Upper lobe of right lung (tissue), 1 donor: ENCODE measurements at regions not wholly inside any gene's neighbourhood (a gene's known extent, or its start where the extent isn't known, plus 50 kb on each side); places are given as distances from the start of the nearest gene placed in this dataset.

ENCODE experiments used
- ATAC-seq: fragments of 200-7000 bp; cut with Tn5 transposase; one replicate; pipeline ENCODE4 v1.9.1; 2020; ENCODE audit warnings: mild to moderate bottlenecking, moderate library complexity
- DNase-seq: peaks from one replicate; pipeline ENCODE4 v3.0.0-alpha.2; 2020
- H3K27ac ChIP-seq: fragments of 200-600 bp; one replicate; pipeline ENCODE4 v1.8.0; 2022
- H3K27me3 ChIP-seq: fragments of 200-600 bp; one replicate; pipeline ENCODE4 v1.8.0; 2022; ENCODE audit warnings: mild to moderate bottlenecking
- H3K36me3 ChIP-seq: fragments of 200-600 bp; one replicate; pipeline ENCODE4 v1.8.0; 2022
- H3K4me1 ChIP-seq: fragments of 200-600 bp; one replicate; pipeline ENCODE4 v1.8.0; 2022
- H3K4me3 ChIP-seq: fragments of 200-600 bp; one replicate; pipeline ENCODE4 v1.8.0; 2022; ENCODE audit warnings: mild to moderate bottlenecking
- H3K9me3 ChIP-seq: fragments of 200-600 bp; one replicate; pipeline ENCODE4 v1.8.0; 2022
- intact Hi-C: fragments of 100-400 bp; cut with DNase I; formaldehyde crosslinking; loops from one replicate; pipeline ENCODE4 v1.11.0; 2022
- TF ChIP-seq, protein P1 (sequence below): fragments of 200-600 bp; IDR thresholded peaks from one replicate; pipeline ENCODE4 v1.8.0; 2022; ENCODE audit warnings: antibody characterized with exemption
- donor health status: DM: no; HTN: yes; CAD: no; lungs with severe emphysema.

DNA sequence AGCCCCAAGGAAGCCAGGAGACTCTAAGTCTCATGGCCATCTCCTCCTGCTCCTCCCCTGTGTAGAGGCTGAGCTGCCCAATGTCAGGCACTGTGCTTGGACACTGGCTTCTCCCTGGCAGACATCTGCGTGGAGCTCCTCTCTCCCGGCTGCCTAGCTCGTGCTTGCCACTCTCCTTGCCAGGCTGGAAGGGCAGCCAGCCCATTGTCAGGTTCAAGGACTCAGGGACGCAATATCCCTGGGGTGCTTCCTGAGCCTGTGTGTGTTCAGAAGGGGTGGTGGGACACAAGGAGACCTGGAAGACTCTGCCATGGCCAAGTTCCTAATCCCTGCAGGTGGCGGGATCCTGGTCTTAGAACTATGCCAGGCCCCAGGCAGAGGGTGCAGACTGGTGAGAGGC, 65.4 kb upstream of the PARP1 start:
- Histone ChIP-seq H3K36me3 (no peaks in the 10 kb centered on the region), H3K9me3 (no peaks in the 10 kb centered on the region), H3K27ac (no peak overlapping the region), H3K27me3 (no peaks in the 10 kb centered on the region), H3K4me1 (no peaks in the 10 kb centered on the region), H3K4me3 (no peak overlapping the region)
- DNase-seq (no peak), ATAC-seq (no peak)
- TF ChIP-seq, protein P1, sequence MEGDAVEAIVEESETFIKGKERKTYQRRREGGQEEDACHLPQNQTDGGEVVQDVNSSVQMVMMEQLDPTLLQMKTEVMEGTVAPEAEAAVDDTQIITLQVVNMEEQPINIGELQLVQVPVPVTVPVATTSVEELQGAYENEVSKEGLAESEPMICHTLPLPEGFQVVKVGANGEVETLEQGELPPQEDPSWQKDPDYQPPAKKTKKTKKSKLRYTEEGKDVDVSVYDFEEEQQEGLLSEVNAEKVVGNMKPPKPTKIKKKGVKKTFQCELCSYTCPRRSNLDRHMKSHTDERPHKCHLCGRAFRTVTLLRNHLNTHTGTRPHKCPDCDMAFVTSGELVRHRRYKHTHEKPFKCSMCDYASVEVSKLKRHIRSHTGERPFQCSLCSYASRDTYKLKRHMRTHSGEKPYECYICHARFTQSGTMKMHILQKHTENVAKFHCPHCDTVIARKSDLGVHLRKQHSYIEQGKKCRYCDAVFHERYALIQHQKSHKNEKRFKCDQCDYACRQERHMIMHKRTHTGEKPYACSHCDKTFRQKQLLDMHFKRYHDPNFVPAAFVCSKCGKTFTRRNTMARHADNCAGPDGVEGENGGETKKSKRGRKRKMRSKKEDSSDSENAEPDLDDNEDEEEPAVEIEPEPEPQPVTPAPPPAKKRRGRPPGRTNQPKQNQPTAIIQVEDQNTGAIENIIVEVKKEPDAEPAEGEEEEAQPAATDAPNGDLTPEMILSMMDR, result no peak
- intact Hi-C loops, result no loop called here

DNA sequence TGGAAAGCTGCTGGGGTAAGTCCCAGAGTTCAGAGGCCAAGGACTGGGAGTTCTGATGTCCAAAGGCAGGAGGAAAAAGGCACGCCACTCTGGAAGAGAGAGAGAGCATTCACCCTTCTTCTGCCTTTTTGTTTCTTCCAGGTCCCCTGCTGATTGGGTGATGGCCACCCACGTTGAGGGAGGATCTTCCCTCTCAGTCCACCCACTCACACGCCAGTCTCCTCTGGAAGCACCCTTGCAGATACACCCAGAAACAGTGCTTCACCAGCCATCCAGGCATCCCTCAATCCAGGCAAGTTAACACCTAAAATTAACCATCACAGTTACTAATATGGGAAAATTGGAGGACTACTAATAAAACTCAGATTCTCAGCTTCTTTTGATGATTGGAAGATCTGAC, 66.1 kb upstream of the PARP1 start:
- TF ChIP-seq, protein P1, result no peak
- Histone ChIP-seq H3K27me3 (no peaks in the 10 kb centered on the region), H3K27ac (no peak overlapping the region), H3K36me3 (no peaks in the 10 kb centered on the region), H3K4me1 (no peaks in the 10 kb centered on the region), H3K4me3 (no peak overlapping the region), H3K9me3 (no peaks in the 10 kb centered on the region)
- ATAC-seq, result no peak
- intact Hi-C loops, result no loop called here
- no peak for DNase-seq

DNA sequence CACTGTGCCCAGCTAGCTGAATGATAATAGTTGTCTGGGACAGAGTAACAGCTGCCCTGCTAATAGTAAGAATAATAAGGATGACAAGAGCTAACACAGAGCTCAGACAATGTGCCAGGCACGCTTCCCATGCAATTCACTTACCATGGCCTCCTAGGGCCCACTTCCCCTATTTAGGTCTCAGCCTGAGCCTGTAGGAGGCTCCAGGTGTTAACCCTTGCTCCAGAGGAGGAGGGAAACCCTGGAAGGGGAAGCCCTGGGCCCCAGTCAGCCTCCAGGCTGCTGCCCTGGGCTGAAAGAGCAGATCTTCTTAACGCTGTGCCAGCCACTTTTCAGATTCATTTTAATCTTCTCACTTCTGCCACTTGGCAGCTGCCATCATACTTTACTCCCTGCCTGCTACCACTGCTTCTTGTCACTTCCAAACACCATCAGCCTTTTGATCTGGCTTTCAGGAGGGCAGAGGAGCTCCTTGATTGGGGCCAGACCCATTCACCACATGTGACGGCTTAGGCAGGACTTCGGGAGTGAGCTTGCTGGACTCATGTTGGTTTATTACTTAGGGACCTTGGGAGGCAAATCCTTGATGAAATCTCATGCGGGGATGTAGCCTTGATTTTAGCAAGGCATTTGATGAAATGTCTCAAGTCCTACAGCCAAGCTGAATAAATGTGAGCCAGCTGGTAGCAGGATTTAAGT, 66.7 kb upstream of the PARP1 start:
- intact Hi-C loops, result no loop called here

DNA sequence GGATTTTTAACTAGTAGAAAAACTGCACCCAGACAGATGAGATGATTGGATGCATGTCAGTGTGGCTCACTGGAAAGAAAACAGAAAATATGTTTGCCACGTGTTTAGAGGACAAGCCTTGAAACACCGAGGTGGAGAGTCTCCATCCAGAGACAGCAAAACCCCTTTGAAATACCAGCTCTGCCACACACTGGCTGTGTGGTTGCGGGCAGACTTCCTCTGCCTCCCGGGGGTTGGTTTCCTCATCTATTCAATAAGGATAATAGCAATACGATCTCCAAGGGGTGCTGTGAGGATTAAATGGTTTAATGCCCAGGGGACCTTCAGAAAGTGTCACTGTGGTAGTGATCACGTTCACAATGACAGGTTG, 67.2 kb upstream of the PARP1 start:
- DNase-seq, result no peak
- Histone ChIP-seq H3K4me3 (no peak overlapping the region), H3K9me3 (no peaks in the 10 kb centered on the region), H3K36me3 (no peaks in the 10 kb centered on the region), H3K27ac (no peak overlapping the region), H3K27me3 (no peaks in the 10 kb centered on the region), H3K4me1 (no peaks in the 10 kb centered on the region)
- intact Hi-C loops, result no loop called here
- ATAC-seq, result no peak
- TF ChIP-seq, protein P1, result no peak

More for the DNA sequence above, 66.7 kb upstream of the PARP1 start:
- H3K27ac ChIP-seq, result no peak overlapping the region
- H3K9me3 ChIP-seq, result no peaks in the 10 kb centered on the region
- ATAC-seq (no peak), DNase-seq (no peak)
- no peaks in the 10 kb centered on the region for H3K27me3 ChIP-seq
- TF ChIP-seq, protein P1, result no peak
- H3K4me3 ChIP-seq, result no peak overlapping the region
- no peaks in the 10 kb centered on the region for H3K4me1 ChIP-seq
- H3K36me3 ChIP-seq, result no peaks in the 10 kb centered on the region

DNA sequence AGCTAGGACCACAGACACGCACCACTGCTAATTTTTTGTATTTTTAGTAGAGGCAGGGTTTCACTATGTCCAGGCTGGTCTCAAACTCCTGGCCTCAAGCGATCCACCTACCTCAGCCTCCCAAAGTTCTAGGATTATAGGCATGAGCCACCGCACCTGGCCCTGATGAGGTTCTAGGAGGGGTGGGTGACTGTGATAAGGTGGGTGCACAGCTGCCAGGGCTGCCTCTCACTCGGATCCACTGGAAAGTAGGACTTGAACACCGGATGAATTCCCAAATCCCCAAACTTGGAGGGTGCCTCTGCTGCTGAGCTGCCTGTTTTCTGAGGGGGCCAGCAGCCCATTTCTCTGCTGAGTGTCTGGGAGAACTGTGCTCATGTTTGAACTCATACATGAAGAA, 68.2 kb upstream of the PARP1 start:
- TF ChIP-seq, protein P1, result no peak
- no peaks in the 10 kb centered on the region for H3K9me3 ChIP-seq
- H3K27me3 ChIP-seq, result no peaks in the 10 kb centered on the region
- no peak overlapping the region for H3K4me3 ChIP-seq
- DNase-seq (no peak), ATAC-seq (no peak)
- no peaks in the 10 kb centered on the region for H3K36me3 ChIP-seq
- intact Hi-C loops, result no loop called here
- H3K4me1 ChIP-seq, result no peaks in the 10 kb centered on the region
- H3K27ac ChIP-seq, result no peak overlapping the region
